Uterus (tissue), 3 donors: ENCODE measurements at regions not wholly inside any gene's neighbourhood (a gene's known extent, or its start where the extent isn't known, plus 50 kb on each side); places are given as distances from the start of the nearest gene placed in this dataset.
"Not testable (repeated sequence)": the region's sequence is repeated elsewhere in the genome, so short reads cannot be mapped to it uniquely, and the experiment has no call there.

Experiments
- DNase-seq, 2 donors: peaks; one replicate each; pipeline ENCODE4 v3.0.0-alpha.2; 2019 to 2020
- H3K27ac ChIP-seq, 2 donors: fragments of 200-600 bp; sonication (generic); 1 replicate in 1 of 2; 2 replicates in 1 of 2; pipeline ENCODE4 v1.5.1; 2016 to 2018
- H3K27me3 ChIP-seq, 2 donors: fragments of 200-600 bp; sonication (generic); one replicate each; pipeline ENCODE4 v1.5.1; 2018 to 2019; ENCODE audit warnings: control low read depth in 1 of 2
- H3K36me3 ChIP-seq, 2 donors: fragments of 200-600 bp; sonication (generic); one replicate each; pipeline ENCODE4 v1.5.1; 2019; ENCODE audit warnings: control low read depth in 1 of 2
- H3K4me1 ChIP-seq, 2 donors: fragments of 200-600 bp; sonication (generic); one replicate each; pipeline ENCODE4 v1.5.1; 2018 to 2019; ENCODE audit warnings: control low read depth in 1 of 2
- H3K4me3 ChIP-seq, 2 donors: fragments of 200-600 bp; sonication (generic); 1 replicate in 1 of 2; 2 replicates in 1 of 2; pipeline ENCODE4 v1.5.1; 2018 to 2019; ENCODE audit warnings: mild to moderate bottlenecking in 1 of 2
- H3K9me3 ChIP-seq, 2 donors: fragments of 200-600 bp; sonication (generic); one replicate each; pipeline ENCODE4 v1.5.1; 2019; ENCODE audit warnings: control low read depth in 1 of 2
- CTCF ChIP-seq, 4 experiments: fragments of 200-600 bp in 2 of 4; fragments of 450-650 bp in 2 of 4; sonication (generic) in 2 of 4; IDR thresholded peaks; one replicate each; pipeline ENCODE4 v1.5.1; 2016 to 2019; ENCODE audit warnings: antibody characterized with exemption in 4 of 4, mild to moderate bottlenecking in 2 of 4, moderate library complexity in 1 of 4
- POLR2A ChIP-seq, 2 donors: fragments of 450-650 bp; IDR thresholded peaks; one replicate each; pipeline ENCODE4 v1.6.1; 2016; ENCODE audit warnings: antibody characterized with exemption in 2 of 2, mild to moderate bottlenecking in 1 of 2, moderate library complexity in 1 of 2
- intact Hi-C: fragments of 100-400 bp; cut with DNase I; formaldehyde crosslinking; loops from one replicate; pipeline ENCODE4 v1.15.1; 2023; ENCODE audit warnings: low total_unique reads
- donor health status: DM: yes; HTN: yes; CAD: no.

DNA sequence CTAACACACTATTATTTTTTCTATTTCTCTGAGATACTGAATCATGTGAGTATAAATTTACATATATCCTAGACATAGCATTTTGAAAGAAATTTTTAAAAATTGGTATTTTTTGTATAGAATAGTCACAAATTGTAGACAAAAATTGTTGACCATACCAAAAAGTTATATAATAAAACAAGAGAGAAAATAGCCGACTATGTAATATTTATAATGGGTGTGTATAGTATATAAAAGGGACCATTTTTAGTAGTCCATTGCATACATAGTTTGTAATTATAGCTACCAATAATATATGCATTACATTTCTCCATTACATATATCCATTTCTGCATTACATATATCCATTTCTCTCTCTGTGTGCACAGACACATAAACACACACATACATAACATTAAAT lies 590.2 kb downstream of the TMTC2 start:
- no peaks in the 10 kb centered on the region for H3K9me3 ChIP-seq
- TF ChIP-seq POLR2A (IDR thresholded peaks at IDR 0.05) (no peak), CTCF (IDR thresholded peaks at IDR 0.05) (no peak)
- intact Hi-C loops, result no loop called here
- no peak for DNase-seq
- H3K4me3 ChIP-seq, result no peak overlapping the region
- H3K27ac ChIP-seq, result no peak overlapping the region
- no peaks in the 10 kb centered on the region for H3K4me1 ChIP-seq
- no peaks in the 10 kb centered on the region for H3K27me3 ChIP-seq
- no peaks in the 10 kb centered on the region for H3K36me3 ChIP-seq

GRCh38 chr12:83271201-83271600 lies 584.5 kb downstream of the TMTC2 start:
- Histone ChIP-seq H3K27ac (no peak overlapping the region), H3K36me3 (no peaks in the 10 kb centered on the region), H3K4me1 (no peaks in the 10 kb centered on the region), H3K4me3 (no peak overlapping the region), H3K27me3 (no peaks in the 10 kb centered on the region), H3K9me3 (no peaks in the 10 kb centered on the region)
- TF ChIP-seq POLR2A (IDR thresholded peaks at IDR 0.05), result no peak
- TF ChIP-seq CTCF (IDR thresholded peaks at IDR 0.05), result no peak
- intact Hi-C loops, result no loop called here
- no peak for DNase-seq

DNA sequence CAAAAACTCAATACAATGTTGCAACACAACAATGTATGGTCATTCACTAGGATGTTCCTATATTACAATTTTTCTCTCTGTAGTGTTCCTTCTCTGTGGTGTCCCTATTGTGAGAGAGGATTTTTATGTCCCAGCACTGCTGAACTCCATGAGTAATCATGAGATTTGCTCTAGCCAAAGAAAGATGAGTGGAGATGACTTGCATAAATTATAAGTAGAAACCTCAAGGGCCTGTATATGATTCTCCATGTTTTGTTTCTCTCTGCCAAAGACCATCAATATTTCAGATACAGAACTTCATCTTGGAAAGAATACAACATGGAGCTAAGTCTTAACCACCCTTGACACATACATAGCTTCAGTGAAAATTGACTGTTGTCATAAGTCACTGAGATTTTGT lies 579.1 kb downstream of the TMTC2 start:
- no peak overlapping the region for H3K27ac ChIP-seq
- no peak for DNase-seq
- TF ChIP-seq CTCF (IDR thresholded peaks at IDR 0.05) (no peak), POLR2A (IDR thresholded peaks at IDR 0.05) (no peak)
- H3K4me1 ChIP-seq, result no peaks in the 10 kb centered on the region
- H3K9me3 ChIP-seq, result no peaks in the 10 kb centered on the region
- intact Hi-C loops, result no loop called here
- H3K27me3 ChIP-seq, result no peaks in the 10 kb centered on the region
- no peak overlapping the region for H3K4me3 ChIP-seq
- no peaks in the 10 kb centered on the region for H3K36me3 ChIP-seq

DNA sequence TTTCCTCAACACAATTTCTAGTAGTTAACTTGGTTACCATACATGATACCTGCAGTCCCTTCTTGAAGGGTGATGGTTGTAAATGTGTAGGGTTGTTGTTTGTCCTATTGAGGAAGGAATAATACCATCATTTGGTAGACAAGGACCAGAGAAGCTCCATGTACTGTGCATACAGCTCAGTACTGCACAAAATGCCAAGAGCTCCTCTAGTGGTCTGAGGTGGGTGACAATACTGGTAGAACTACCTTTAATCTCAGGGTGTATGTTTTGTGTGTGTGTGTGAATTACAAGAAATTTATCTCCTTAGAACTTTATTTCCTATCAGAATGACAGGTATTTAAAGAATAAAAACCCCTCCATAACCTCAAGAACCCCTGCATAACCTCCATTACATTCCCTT lies 575.3 kb downstream of the TMTC2 start:
- no peaks in the 10 kb centered on the region for H3K4me1 ChIP-seq
- TF ChIP-seq CTCF (IDR thresholded peaks at IDR 0.05), result no peak
- TF ChIP-seq POLR2A (IDR thresholded peaks at IDR 0.05), result no peak

DNA sequence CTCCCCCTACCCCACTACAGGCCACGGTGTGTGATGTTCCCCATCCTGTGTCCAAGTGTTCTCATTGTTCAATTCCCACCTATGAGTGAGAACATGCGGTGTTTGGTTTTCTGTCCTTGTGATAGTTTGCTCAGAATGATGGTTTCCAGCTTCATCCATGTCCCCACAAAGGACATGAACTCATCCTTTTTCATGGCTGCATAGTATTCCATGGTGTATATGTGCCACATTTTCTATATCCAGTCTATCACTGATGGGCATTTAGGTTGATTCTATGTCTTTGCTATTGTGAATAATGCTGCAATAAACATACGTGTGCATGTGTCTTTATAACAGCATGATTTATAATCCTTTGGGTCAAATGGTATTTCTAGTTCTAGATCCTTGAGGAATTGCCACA lies 573.4 kb downstream of the TMTC2 start:
- H3K4me1 ChIP-seq, DNase-seq, intact Hi-C loops, H3K27me3 ChIP-seq, H3K36me3 ChIP-seq, H3K9me3 ChIP-seq, H3K27ac ChIP-seq, H3K4me3 ChIP-seq: not testable (repeated sequence)

More for the DNA sequence above, 575.3 kb downstream of the TMTC2 start:
- intact Hi-C loops, result no loop called here
- DNase-seq, result no peak
- H3K4me3 ChIP-seq, result no peak overlapping the region
- no peak overlapping the region for H3K27ac ChIP-seq
- no peaks in the 10 kb centered on the region for H3K9me3 ChIP-seq
- H3K36me3 ChIP-seq, result no peaks in the 10 kb centered on the region
- H3K27me3 ChIP-seq, result no peaks in the 10 kb centered on the region

DNA sequence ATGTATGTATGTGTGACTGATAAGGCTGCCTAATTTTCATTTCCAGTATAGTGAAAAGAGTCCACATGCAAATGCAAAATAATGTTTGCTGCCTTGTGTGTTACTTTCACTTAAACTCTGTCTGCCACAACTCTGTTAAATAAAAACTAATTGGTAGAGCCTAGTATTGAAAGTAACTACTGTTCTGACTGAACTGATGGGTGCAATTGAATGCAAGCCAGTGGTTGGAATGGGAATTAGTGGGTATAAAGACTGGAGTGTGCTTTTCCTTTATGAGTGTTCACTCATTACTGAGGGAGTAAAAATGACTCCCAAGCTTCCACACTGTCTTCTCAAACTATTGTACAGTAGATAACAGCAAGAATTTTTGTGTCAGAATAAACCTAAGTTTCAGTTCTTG lies 571.0 kb downstream of the TMTC2 start:
- no peaks in the 10 kb centered on the region for H3K9me3 ChIP-seq
- no peaks in the 10 kb centered on the region for H3K27me3 ChIP-seq
- H3K27ac ChIP-seq, result no peak overlapping the region
- TF ChIP-seq POLR2A (IDR thresholded peaks at IDR 0.05), result no peak
- TF ChIP-seq CTCF (IDR thresholded peaks at IDR 0.05), result no peak
- no peak overlapping the region for H3K4me3 ChIP-seq
- no peak for DNase-seq
- intact Hi-C loops, result no loop called here
- no peaks in the 10 kb centered on the region for H3K36me3 ChIP-seq
- no peaks in the 10 kb centered on the region for H3K4me1 ChIP-seq
